ENCODE measurements at regions not wholly inside any gene's neighbourhood (a gene's known extent, or its start where the extent isn't known, plus 50 kb on each side); places are given as distances from the start of the nearest gene placed in this dataset.

DNA sequence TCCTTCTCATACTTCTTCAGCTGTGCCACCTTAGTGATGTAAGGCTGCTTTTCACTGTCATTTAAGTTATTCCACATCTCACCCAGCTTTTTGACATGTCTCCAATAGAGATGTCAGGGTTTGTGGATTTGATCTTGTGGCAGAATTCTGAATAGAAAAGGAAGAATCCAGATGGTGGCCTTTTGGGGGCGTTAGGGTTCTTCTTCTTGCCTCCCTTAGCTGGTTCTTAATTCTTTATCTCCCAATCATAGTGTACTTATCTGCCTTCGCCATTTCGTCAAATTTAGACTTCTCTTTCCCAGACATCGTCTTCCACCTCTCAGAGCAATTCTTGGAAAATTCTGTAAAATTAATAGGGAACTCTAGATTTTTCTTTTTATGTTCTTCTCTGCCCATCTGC, 422.9 kb downstream of the GJA1 start:
- Histone ChIP-seq H3K9me3 (replicated peaks; ENCODE audit: control insufficient read depth, insufficient read depth, low read length) (no peaks in the 10 kb centered on the region), H4K20me1 (ENCODE audit: control insufficient read depth, insufficient read depth) (no peaks in the 10 kb centered on the region), H3K27me3 (replicated peaks in 1 of 2; ENCODE audit: control insufficient read depth in 2 of 2, insufficient read depth in 2 of 2, low read length in 1 of 2) (no peaks in the 10 kb centered on the region; a peak in 1 of 4 replicates), H3K4me3 (no peak overlapping the region), H3K4me1 (ENCODE audit: control insufficient read depth, insufficient read depth, low read length) (no peaks in the 10 kb centered on the region), H3K36me3 (ENCODE audit: control insufficient read depth in 2 of 2, insufficient read depth in 2 of 2, low read length in 1 of 2) (no peaks in the 10 kb centered on the region), H2AFZ (ENCODE audit: control insufficient read depth, low read depth, low read length) (no peak overlapping the region), H3K4me2 (ENCODE audit: control insufficient read depth, insufficient read depth) (no peak overlapping the region), H3K79me2 (ENCODE audit: control insufficient read depth, insufficient read depth, low read length) (no peaks in the 10 kb centered on the region), H3K27ac (ENCODE audit: control insufficient read depth, insufficient read depth) (no peak overlapping the region), H3K9ac (ENCODE audit: control insufficient read depth, insufficient read depth, low read length) (no peak overlapping the region)
- TF ChIP-seq MTA2 (IDR thresholded peaks at IDR 0.05; ENCODE audit: low read depth), result no peak
- no peak for TF ChIP-seq ZBTB40 (IDR thresholded peaks at IDR 0.05; ENCODE audit: borderline replicate concordance)
- no peak for TF ChIP-seq SPI1 (IDR thresholded peaks at IDR 0.05; ENCODE audit: borderline replicate concordance, insufficient read depth, low read depth, low read length)
- TF ChIP-seq DPF2 (IDR thresholded peaks at IDR 0.05), result no peak
- TF ChIP-seq ZZZ3 (IDR thresholded peaks at IDR 0.05; ENCODE audit: control insufficient read depth, insufficient read length, low read depth), result no peak
- no peak for TF ChIP-seq ZNF274 (IDR thresholded peaks at IDR 0.05; ENCODE audit: insufficient read depth, insufficient read length)
- no peak for TF ChIP-seq STAT1 (conservative IDR thresholded peaks at IDR 0.05)
- no peak for FAIRE-seq
- no peak for DNase-seq (ENCODE audit: low read depth, low spot score)
- WGBS (ENCODE audit: insufficient coverage, insufficient replicate concordance, low lambda C conversion rate, missing lambda C conversion rate), result 33% methylated on average over 4 of the region's 4 CpGs
- RAD21 ChIA-PET (ENCODE audit: unreplicated experiment), result no interaction called here
- SMC1A ChIA-PET (ENCODE audit: uncharacterized antibody, unreplicated experiment), result interaction anchor here (1.1 to 1.5 kb wide), 3 partner anchors 9 to 160 kb away, joined by 3 to 4 read pairs (median 3); no protein-coding TSS in a partner anchor
- ATAC-seq, result no peak
- intact Hi-C loops (cut with micrococcal nuclease; ENCODE audit: unreplicated experiment), result loop anchor here (5.0 kb wide), 1 partner anchor 174 kb away; no protein-coding TSS in a partner anchor
- POLR2A ChIA-PET, result no interaction called here
- in situ Hi-C loops (cut with MboI), result no loop called here
- no TSS peak for BruUV-seq (replicated peaks)
- CTCF ChIA-PET, result interaction anchor here (1.8 kb wide), 1 partner anchor 9 kb away, joined by 10 read pairs; no protein-coding TSS in a partner anchor

Data from GM12878 (cell line).